Gastrocnemius medialis (tissue), 4 donors: ENCODE measurements at regions not wholly inside any gene's neighbourhood (a gene's known extent, or its start where the extent isn't known, plus 50 kb on each side); places are given as distances from the start of the nearest gene placed in this dataset.

Experiments
- ATAC-seq, 2 donors: fragments of 150-250 bp; one replicate each; pipeline ENCODE4 v1.9.1; 2016
- DNase-seq, 2 donors: peaks; one replicate each; pipeline ENCODE4 v3.0.0-alpha.2; 2019
- H3K27ac ChIP-seq, 4 donors: fragments of 200-600 bp; sonication (generic); 1 replicate in 1 of 4; 2 replicates in 3 of 4; pipeline ENCODE4 v1.5.1; 2016 to 2018; ENCODE audit warnings: mild to moderate bottlenecking in 2 of 4, moderate library complexity in 1 of 4
- H3K27me3 ChIP-seq, 3 donors: fragments of 200-600 bp; sonication (generic) in 2 of 3; 1 replicate in 1 of 3; 2 replicates in 2 of 3; pipeline versions ENCODE4 v1.5.1 to v1.6.0; 2016 to 2019; ENCODE audit warnings: mild to moderate bottlenecking in 1 of 3, moderate library complexity in 1 of 3
- H3K36me3 ChIP-seq, 2 donors: fragments of 200-600 bp; sonication (generic) in 1 of 2; one replicate each; pipeline ENCODE4 v1.5.1; 2017 to 2018
- H3K4me1 ChIP-seq, 2 donors: fragments of 200-600 bp; sonication (generic) in 1 of 2; one replicate each; pipeline ENCODE4 v1.5.1; 2016 to 2017; ENCODE audit warnings: mild to moderate bottlenecking in 2 of 2
- H3K4me3 ChIP-seq, 4 donors: fragments of 200-600 bp; sonication (generic) in 3 of 4; 1 replicate in 1 of 4; 2 replicates in 3 of 4; pipeline ENCODE4 v1.5.1; 2016 to 2019; ENCODE audit warnings: mild to moderate bottlenecking in 2 of 4
- H3K9me3 ChIP-seq, 3 donors: fragments of 200-600 bp; sonication (generic) in 2 of 3; 1 replicate in 1 of 3; 2 replicates in 2 of 3; pipeline ENCODE4 v1.5.1; 2016 to 2019
- POLR2A ChIP-seq, 2 donors: fragments of 450-650 bp; IDR thresholded peaks; one replicate each; pipeline ENCODE4 v1.6.1; 2017; ENCODE audit warnings: antibody characterized with exemption in 2 of 2, mild to moderate bottlenecking in 2 of 2, moderate library complexity in 2 of 2
- in situ Hi-C, 4 donors: fragments of 200-750 bp; cut with MboI; loops; one replicate each; pipeline versions ENCODE4 v1.15.0 to v1.8.0; 2017; ENCODE audit warnings: low sequenced_read_pairs in 4 of 4
- intact Hi-C: fragments of 100-400 bp; cut with DNase I; formaldehyde crosslinking; loops from one replicate; pipeline ENCODE4 v1.15.1; 2023; ENCODE audit warnings: low total_unique reads
- TF ChIP-seq, protein P1 (sequence below), 5 experiments: fragments of 450-650 bp in 3 of 5; fragments of 200-600 bp in 2 of 5; sonication (generic) in 2 of 5; IDR thresholded peaks in 4 of 5; conservative IDR thresholded peaks in 1 of 5; 1 replicate in 4 of 5; 2 replicates in 1 of 5; pipeline ENCODE4 v1.5.1; 2016 to 2019; ENCODE audit warnings: antibody characterized with exemption in 5 of 5, mild to moderate bottlenecking in 3 of 5, moderate library complexity in 3 of 5

DNA sequence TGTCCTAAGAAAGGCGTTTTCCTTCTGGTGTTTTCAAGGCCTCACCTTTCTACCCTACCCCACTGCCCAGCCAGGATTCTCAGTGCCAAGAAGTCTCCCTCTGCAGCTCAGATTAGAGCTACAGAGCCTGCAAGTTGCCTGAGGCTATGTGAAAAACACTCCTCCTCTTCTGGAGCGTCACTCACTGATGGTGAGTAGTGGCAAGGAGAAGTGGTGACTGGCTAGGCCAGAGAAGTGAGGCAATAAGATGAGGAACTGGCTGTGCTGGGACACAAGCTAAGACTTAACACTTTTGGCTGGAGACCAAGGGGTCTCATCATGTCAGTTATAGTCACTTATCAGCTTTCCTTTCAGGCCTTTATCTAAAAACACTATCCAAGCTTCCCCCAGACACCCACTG, 86.7 kb upstream of the PRKAR2B start:
- no peak overlapping the region for H3K4me3 ChIP-seq
- intact Hi-C loops: no loop called here
- H3K4me1 ChIP-seq: no peaks in the 10 kb centered on the region
- ATAC-seq: no peak
- H3K27ac ChIP-seq: no peak overlapping the region
- H3K27me3 ChIP-seq: no peaks in the 10 kb centered on the region
- in situ Hi-C loops: no loop called here
- no peaks in the 10 kb centered on the region for H3K9me3 ChIP-seq
- peak in 1 of 2 donors; percentile 22 for DNase-seq
- TF ChIP-seq, protein P1, sequence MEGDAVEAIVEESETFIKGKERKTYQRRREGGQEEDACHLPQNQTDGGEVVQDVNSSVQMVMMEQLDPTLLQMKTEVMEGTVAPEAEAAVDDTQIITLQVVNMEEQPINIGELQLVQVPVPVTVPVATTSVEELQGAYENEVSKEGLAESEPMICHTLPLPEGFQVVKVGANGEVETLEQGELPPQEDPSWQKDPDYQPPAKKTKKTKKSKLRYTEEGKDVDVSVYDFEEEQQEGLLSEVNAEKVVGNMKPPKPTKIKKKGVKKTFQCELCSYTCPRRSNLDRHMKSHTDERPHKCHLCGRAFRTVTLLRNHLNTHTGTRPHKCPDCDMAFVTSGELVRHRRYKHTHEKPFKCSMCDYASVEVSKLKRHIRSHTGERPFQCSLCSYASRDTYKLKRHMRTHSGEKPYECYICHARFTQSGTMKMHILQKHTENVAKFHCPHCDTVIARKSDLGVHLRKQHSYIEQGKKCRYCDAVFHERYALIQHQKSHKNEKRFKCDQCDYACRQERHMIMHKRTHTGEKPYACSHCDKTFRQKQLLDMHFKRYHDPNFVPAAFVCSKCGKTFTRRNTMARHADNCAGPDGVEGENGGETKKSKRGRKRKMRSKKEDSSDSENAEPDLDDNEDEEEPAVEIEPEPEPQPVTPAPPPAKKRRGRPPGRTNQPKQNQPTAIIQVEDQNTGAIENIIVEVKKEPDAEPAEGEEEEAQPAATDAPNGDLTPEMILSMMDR (IDR thresholded peaks at IDR 0.05 in 4 of 5, conservative IDR thresholded peaks at IDR 0.05 in 1 of 5): no peak
- no peak for TF ChIP-seq POLR2A (IDR thresholded peaks at IDR 0.05)
- H3K36me3 ChIP-seq: no peaks in the 10 kb centered on the region

- Histone ChIP-seq H3K36me3 (no peaks in the 10 kb centered on the region), H3K4me3 (no peak overlapping the region), H3K4me1 (no peaks in the 10 kb centered on the region), H3K9me3 (no peaks in the 10 kb centered on the region), H3K27me3 (no peaks in the 10 kb centered on the region), H3K27ac (no peak overlapping the region)
- no peak for TF ChIP-seq POLR2A (IDR thresholded peaks at IDR 0.05)
- TF ChIP-seq, protein P1 (IDR thresholded peaks at IDR 0.05 in 4 of 5, conservative IDR thresholded peaks at IDR 0.05 in 1 of 5): no peak
- intact Hi-C loops (no loop called here), in situ Hi-C loops (no loop called here)
- ATAC-seq (no peak), DNase-seq (no peak)
Measured at GRCh38 chr7:106959753-106960152, 84.8 kb upstream of the PRKAR2B start.

- no peaks in the 10 kb centered on the region for H3K9me3 ChIP-seq
- H3K4me1 ChIP-seq: no peaks in the 10 kb centered on the region
- H3K36me3 ChIP-seq: no peaks in the 10 kb centered on the region
- in situ Hi-C loops (no loop called here), intact Hi-C loops (no loop called here)
- TF ChIP-seq, protein P1 (IDR thresholded peaks at IDR 0.05 in 4 of 5, conservative IDR thresholded peaks at IDR 0.05 in 1 of 5): no peak
- TF ChIP-seq POLR2A (IDR thresholded peaks at IDR 0.05): no peak
- no peak overlapping the region for H3K4me3 ChIP-seq
- ATAC-seq: no peak
- H3K27ac ChIP-seq: no peak overlapping the region
- H3K27me3 ChIP-seq: no peaks in the 10 kb centered on the region
- DNase-seq: no peak
Measured at GRCh38 chr7:106962751-106963150, 81.8 kb upstream of the PRKAR2B start.

DNA sequence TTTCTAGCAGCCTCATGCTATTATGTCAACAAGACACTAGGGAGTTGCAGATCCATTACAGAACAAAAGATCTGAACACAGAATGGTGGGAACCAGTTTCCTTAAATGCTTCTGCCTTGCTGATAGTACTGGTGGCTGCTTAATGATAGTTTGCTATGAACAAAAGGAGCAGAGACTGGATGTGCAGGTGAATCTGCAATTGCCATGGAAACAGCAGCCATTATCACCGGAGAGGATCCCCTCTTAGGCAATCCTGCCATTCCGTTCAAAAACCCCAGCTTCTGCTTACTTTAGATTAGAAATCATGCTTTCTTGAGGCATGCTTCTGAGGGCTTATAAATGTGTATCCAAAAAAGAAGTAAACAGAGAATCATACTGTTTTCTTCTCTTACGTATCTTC, 80.0 kb upstream of the PRKAR2B start:
- Histone ChIP-seq H3K4me1 (no peaks in the 10 kb centered on the region), H3K4me3 (no peak overlapping the region), H3K36me3 (no peaks in the 10 kb centered on the region), H3K27me3 (no peaks in the 10 kb centered on the region), H3K9me3 (no peaks in the 10 kb centered on the region), H3K27ac (no peak overlapping the region)
- intact Hi-C loops (no loop called here), in situ Hi-C loops (no loop called here)
- TF ChIP-seq, protein P1 (IDR thresholded peaks at IDR 0.05 in 4 of 5, conservative IDR thresholded peaks at IDR 0.05 in 1 of 5): no peak
- no peak for TF ChIP-seq POLR2A (IDR thresholded peaks at IDR 0.05)
- ATAC-seq: no peak
- DNase-seq: no peak

DNA sequence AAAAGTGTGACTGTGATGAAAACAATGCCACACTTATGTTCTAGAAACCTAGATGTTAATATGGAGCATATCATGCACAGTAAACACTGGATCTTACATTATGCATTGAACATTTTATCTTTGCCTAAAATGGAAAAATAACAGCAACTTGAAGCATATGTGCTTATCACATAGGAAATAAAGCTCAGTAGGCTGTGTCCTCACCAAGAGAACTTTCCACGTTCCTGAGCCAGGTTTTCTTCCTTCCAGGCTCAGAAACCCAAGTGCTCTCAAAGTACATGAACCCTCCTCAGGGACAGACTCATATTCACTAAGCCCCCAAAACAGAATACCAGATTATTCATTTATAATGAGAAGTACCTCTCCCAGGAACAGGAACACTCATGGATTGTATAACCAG, 79.4 kb upstream of the PRKAR2B start:
- in situ Hi-C loops (no loop called here), intact Hi-C loops (no loop called here)
- H3K27ac ChIP-seq: no peak overlapping the region
- H3K36me3 ChIP-seq: no peaks in the 10 kb centered on the region
- H3K9me3 ChIP-seq: no peaks in the 10 kb centered on the region
- no peaks in the 10 kb centered on the region for H3K4me1 ChIP-seq
- ATAC-seq (no peak), DNase-seq (no peak)
- no peak overlapping the region for H3K4me3 ChIP-seq
- no peaks in the 10 kb centered on the region for H3K27me3 ChIP-seq
- TF ChIP-seq, protein P1 (IDR thresholded peaks at IDR 0.05 in 4 of 5, conservative IDR thresholded peaks at IDR 0.05 in 1 of 5): no peak
- no peak for TF ChIP-seq POLR2A (IDR thresholded peaks at IDR 0.05)
